ENCODE measurements at regions not wholly inside any gene's neighbourhood (a gene's known extent, or its start where the extent isn't known, plus 50 kb on each side); places are given as distances from the start of the nearest gene placed in this dataset.

DNA sequence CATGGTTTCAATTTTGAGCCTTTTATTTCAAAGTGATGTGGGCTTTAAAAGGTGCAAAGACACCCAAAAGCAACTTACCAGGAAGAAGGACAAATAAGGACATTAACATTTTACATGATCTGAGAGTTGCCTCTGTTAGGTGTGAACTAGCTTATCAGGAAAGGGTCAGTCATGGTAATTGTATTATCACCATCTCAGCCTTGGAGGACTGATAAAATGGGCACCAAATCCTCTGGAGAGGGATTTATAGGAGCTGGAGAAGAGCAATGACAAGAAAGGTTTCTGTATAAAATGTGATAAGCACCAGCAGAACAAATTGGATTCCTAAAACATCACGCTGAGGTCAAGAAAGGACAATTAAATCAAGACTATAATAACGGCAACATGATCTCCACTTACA lies 217.7 kb upstream of the PRICKLE1 start:
- no peak for ATAC-seq
- H3K27me3 ChIP-seq (ENCODE audit: insufficient read depth, low read length), result no peaks in the 10 kb centered on the region
- no peak overlapping the region for H3K27ac ChIP-seq (ENCODE audit: low read depth, low read length)
- BruUV-seq (replicated peaks), result no TSS peak
- H4K20me1 ChIP-seq (ENCODE audit: insufficient read depth), result no peaks in the 10 kb centered on the region
- H3K4me3 ChIP-seq (replicated peaks in 1 of 2; ENCODE audit: low read depth in 1 of 2, low read length in 2 of 2), result no peak overlapping the region
- H3K4me2 ChIP-seq (ENCODE audit: low read length), result no peak overlapping the region
- DNase-seq (ENCODE audit: low read depth, low spot score), result no peak
- no peaks in the 10 kb centered on the region for H3K79me2 ChIP-seq (ENCODE audit: insufficient read depth, low read length)
- H2AFZ ChIP-seq (ENCODE audit: low read depth, low read length, poor library complexity, severe bottlenecking), result no peak overlapping the region
- intact Hi-C loops (cut with micrococcal nuclease), result no loop called here
- no peaks in the 10 kb centered on the region for H3K4me1 ChIP-seq (ENCODE audit: control insufficient read depth in 1 of 2, insufficient read depth in 2 of 2, low read length in 2 of 2)
- RAD21 ChIA-PET (ENCODE audit: low non-redundant PET in 1 of 2, low total read pairs in 2 of 2, uncharacterized antibody in 2 of 2, unreplicated experiment in 2 of 2), result no interaction called here
- no peak overlapping the region for H3K9ac ChIP-seq (ENCODE audit: low read length)
- POLR2A ChIA-PET, result no interaction called here
- TF ChIP-seq EZH2phosphoT487 (IDR thresholded peaks at IDR 0.05; ENCODE audit: borderline replicate concordance) (no peak), REST (IDR thresholded peaks at IDR 0.05; ENCODE audit: low read depth) (no peak), SP1 (IDR thresholded peaks at IDR 0.05; ENCODE audit: low read depth) (no peak), POLR2A (IDR thresholded peaks at IDR 0.05; ENCODE audit: borderline replicate concordance, extremely low read depth, insufficient read depth, insufficient read length) (no peak), SRF (IDR thresholded peaks at IDR 0.05; ENCODE audit: low read depth) (no peak), EZH2 (IDR thresholded peaks at IDR 0.05) (no peak), FOSL1 (IDR thresholded peaks at IDR 0.05; ENCODE audit: low read depth) (no peak), CEBPB (IDR thresholded peaks at IDR 0.05; ENCODE audit: low read depth) (no peak), ZNF274 (IDR thresholded peaks at IDR 0.05; ENCODE audit: low read depth, low read length) (no peak), POLR2AphosphoS5 (IDR thresholded peaks at IDR 0.05; ENCODE audit: low read depth, low read length) (no peak), ZFX (IDR thresholded peaks at IDR 0.05) (no peak), ELF1 (IDR thresholded peaks at IDR 0.05; ENCODE audit: borderline replicate concordance, low read depth) (no peak), CTCF (IDR thresholded peaks at IDR 0.05 in 2 of 3, conservative IDR thresholded peaks at IDR 0.05 in 1 of 3; ENCODE audit: borderline replicate concordance in 1 of 3, insufficient read depth in 1 of 3, low read depth in 2 of 3, low read length in 2 of 3) (no peak), JUND (IDR thresholded peaks at IDR 0.05) (no peak), SIN3A (IDR thresholded peaks at IDR 0.05; ENCODE audit: low read depth) (no peak), CBX3 (IDR thresholded peaks at IDR 0.05; ENCODE audit: low read depth) (no peak), EGR1 (IDR thresholded peaks at IDR 0.05; ENCODE audit: low read depth) (no peak)
- TF ChIP-seq, protein P1, sequence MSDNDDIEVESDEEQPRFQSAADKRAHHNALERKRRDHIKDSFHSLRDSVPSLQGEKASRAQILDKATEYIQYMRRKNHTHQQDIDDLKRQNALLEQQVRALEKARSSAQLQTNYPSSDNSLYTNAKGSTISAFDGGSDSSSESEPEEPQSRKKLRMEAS (IDR thresholded peaks at IDR 0.05), result no peak
- no peaks in the 10 kb centered on the region for H3K9me3 ChIP-seq (ENCODE audit: control insufficient read depth in 1 of 2, insufficient read depth in 1 of 2, low read depth in 1 of 2, low read length in 2 of 2)
- no peaks in the 10 kb centered on the region for H3K9me2 ChIP-seq (ENCODE audit: insufficient read depth)
- no peaks in the 10 kb centered on the region for H3K36me3 ChIP-seq (ENCODE audit: control insufficient read depth in 1 of 2, insufficient read depth in 2 of 2, low read length in 2 of 2)
- CTCF ChIA-PET, result no interaction called here
